GM12865 (cell line): ENCODE measurements at regions not wholly inside any gene's neighbourhood (a gene's known extent, or its start where the extent isn't known, plus 50 kb on each side); places are given as distances from the start of the nearest gene placed in this dataset.

Experiments
- DNase-seq: peaks from one replicate; pipeline ENCODE4 v3.0.0; 2010; ENCODE audit warnings: low read depth
- H3K4me3 ChIP-seq: 2 replicates; pipeline ENCODE4 v1.5.1; 2011; ENCODE audit warnings: mild to moderate bottlenecking, low read depth, low read length, control low read depth
- CTCF ChIP-seq: IDR thresholded peaks from 2 replicates; pipeline ENCODE4 v1.5.1; 2011; ENCODE audit warnings: low read length, control low read depth, low read depth, inconsistent platforms; ENCODE audit not compliant: insufficient read depth; ENCODE audit errors: missing control alignments

- no peak overlapping the region for H3K4me3 ChIP-seq
- no peak for TF ChIP-seq CTCF
- no peak for DNase-seq
Measured at GRCh38 chr2:16162491-16163040, 222.2 kb downstream of the MYCN start.

- no peak overlapping the region for H3K4me3 ChIP-seq
- DNase-seq: no peak
- TF ChIP-seq CTCF: no peak
Measured at GRCh38 chr2:16161768-16162490, 221.6 kb downstream of the MYCN start.

GRCh38 chr2:16161085-16161565 lies 220.8 kb downstream of the MYCN start:
- H3K4me3 ChIP-seq: no peak overlapping the region
- no peak for TF ChIP-seq CTCF
- no peak for DNase-seq

GRCh38 chr2:16160281-16161084 lies 220.1 kb downstream of the MYCN start:
- no peak for TF ChIP-seq CTCF
- DNase-seq: no peak
- H3K4me3 ChIP-seq: no peak overlapping the region

- no peak for TF ChIP-seq CTCF
- no peak for DNase-seq
- H3K4me3 ChIP-seq: no peak overlapping the region
Measured at GRCh38 chr2:16156411-16156810, 216.1 kb downstream of the MYCN start.

- no peak for DNase-seq
- no peak for TF ChIP-seq CTCF
- H3K4me3 ChIP-seq: no peak overlapping the region
Measured at GRCh38 chr2:16155766-16156165, 215.4 kb downstream of the MYCN start.

- H3K4me3 ChIP-seq: no peak overlapping the region
- no peak for DNase-seq
- TF ChIP-seq CTCF: no peak
Measured at GRCh38 chr2:16155366-16155765, 215.0 kb downstream of the MYCN start.
